ENCODE measurements at regions not wholly inside any gene's neighbourhood (a gene's known extent, or its start where the extent isn't known, plus 50 kb on each side); places are given as distances from the start of the nearest gene placed in this dataset.

DNA sequence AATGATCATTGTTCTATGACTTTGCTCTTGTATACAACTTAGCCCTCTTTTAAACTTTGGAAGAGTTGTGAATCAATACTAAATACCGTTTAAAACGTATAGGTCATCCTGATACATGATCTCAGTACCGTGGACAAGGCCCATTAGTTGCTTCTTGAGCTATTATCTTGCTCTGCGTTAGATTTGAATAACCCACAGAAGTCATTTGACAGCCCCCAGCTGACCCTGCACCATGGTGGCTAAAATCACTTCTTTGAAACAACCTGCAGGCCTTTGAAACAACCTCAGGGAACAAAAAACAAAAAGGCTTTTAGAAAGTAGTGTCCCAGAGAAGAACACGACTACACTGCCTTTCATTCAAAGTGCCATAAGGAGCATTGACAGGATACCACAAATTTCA lies 473.0 kb upstream of the ADGRL2 start:
- no peak overlapping the region for H3K27ac ChIP-seq (ENCODE audit: low read length)
- no peak overlapping the region for H2AFZ ChIP-seq (ENCODE audit: low read depth, low read length)
- H3K9ac ChIP-seq (ENCODE audit: low read length): no peak overlapping the region
- no peaks in the 10 kb centered on the region for H3F3A ChIP-seq (ENCODE audit: insufficient read depth, low read length, poor library complexity, severe bottlenecking)
- H3K9me3 ChIP-seq (ENCODE audit: low read length): no peaks in the 10 kb centered on the region
- no peak overlapping the region for H3K4me3 ChIP-seq (ENCODE audit: low read length)
- no peaks in the 10 kb centered on the region for H3K36me3 ChIP-seq (ENCODE audit: insufficient read depth, low read length)
- H3K9me2 ChIP-seq (ENCODE audit: insufficient read depth, low read length): no peaks in the 10 kb centered on the region
- TF ChIP-seq POLR2AphosphoS5 (IDR thresholded peaks at IDR 0.05) (no peak), SMC3 (conservative IDR thresholded peaks at IDR 0.05; ENCODE audit: poor library complexity) (no peak), TAF1 (IDR thresholded peaks at IDR 0.05; ENCODE audit: low read depth) (no peak), EP300 (conservative IDR thresholded peaks at IDR 0.05; ENCODE audit: poor library complexity, severe bottlenecking) (no peak), RAD21 (conservative IDR thresholded peaks at IDR 0.05) (no peak), EZH2 (IDR thresholded peaks at IDR 0.05; ENCODE audit: borderline replicate concordance, insufficient read depth, low read length, poor library complexity, severe bottlenecking) (no peak), MXI1 (conservative IDR thresholded peaks at IDR 0.05; ENCODE audit: poor library complexity, severe bottlenecking) (no peak)
- TF ChIP-seq, protein P1, sequence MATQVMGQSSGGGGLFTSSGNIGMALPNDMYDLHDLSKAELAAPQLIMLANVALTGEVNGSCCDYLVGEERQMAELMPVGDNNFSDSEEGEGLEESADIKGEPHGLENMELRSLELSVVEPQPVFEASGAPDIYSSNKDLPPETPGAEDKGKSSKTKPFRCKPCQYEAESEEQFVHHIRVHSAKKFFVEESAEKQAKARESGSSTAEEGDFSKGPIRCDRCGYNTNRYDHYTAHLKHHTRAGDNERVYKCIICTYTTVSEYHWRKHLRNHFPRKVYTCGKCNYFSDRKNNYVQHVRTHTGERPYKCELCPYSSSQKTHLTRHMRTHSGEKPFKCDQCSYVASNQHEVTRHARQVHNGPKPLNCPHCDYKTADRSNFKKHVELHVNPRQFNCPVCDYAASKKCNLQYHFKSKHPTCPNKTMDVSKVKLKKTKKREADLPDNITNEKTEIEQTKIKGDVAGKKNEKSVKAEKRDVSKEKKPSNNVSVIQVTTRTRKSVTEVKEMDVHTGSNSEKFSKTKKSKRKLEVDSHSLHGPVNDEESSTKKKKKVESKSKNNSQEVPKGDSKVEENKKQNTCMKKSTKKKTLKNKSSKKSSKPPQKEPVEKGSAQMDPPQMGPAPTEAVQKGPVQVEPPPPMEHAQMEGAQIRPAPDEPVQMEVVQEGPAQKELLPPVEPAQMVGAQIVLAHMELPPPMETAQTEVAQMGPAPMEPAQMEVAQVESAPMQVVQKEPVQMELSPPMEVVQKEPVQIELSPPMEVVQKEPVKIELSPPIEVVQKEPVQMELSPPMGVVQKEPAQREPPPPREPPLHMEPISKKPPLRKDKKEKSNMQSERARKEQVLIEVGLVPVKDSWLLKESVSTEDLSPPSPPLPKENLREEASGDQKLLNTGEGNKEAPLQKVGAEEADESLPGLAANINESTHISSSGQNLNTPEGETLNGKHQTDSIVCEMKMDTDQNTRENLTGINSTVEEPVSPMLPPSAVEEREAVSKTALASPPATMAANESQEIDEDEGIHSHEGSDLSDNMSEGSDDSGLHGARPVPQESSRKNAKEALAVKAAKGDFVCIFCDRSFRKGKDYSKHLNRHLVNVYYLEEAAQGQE (IDR thresholded peaks at IDR 0.05; ENCODE audit: borderline replicate concordance): no peak
- TF ChIP-seq, protein P2, sequence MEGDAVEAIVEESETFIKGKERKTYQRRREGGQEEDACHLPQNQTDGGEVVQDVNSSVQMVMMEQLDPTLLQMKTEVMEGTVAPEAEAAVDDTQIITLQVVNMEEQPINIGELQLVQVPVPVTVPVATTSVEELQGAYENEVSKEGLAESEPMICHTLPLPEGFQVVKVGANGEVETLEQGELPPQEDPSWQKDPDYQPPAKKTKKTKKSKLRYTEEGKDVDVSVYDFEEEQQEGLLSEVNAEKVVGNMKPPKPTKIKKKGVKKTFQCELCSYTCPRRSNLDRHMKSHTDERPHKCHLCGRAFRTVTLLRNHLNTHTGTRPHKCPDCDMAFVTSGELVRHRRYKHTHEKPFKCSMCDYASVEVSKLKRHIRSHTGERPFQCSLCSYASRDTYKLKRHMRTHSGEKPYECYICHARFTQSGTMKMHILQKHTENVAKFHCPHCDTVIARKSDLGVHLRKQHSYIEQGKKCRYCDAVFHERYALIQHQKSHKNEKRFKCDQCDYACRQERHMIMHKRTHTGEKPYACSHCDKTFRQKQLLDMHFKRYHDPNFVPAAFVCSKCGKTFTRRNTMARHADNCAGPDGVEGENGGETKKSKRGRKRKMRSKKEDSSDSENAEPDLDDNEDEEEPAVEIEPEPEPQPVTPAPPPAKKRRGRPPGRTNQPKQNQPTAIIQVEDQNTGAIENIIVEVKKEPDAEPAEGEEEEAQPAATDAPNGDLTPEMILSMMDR (IDR thresholded peaks at IDR 0.05; ENCODE audit: poor library complexity, severe bottlenecking): no peak
- H3K27me3 ChIP-seq (ENCODE audit: insufficient read depth, low read depth, low read length): no peaks in the 10 kb centered on the region
- H4K20me1 ChIP-seq (ENCODE audit: insufficient read depth): no peaks in the 10 kb centered on the region
- H3K4me2 ChIP-seq (ENCODE audit: low read length): no peak overlapping the region
- H3K79me2 ChIP-seq (replicated peaks; ENCODE audit: insufficient read depth, low read length): no peaks in the 10 kb centered on the region

DNA sequence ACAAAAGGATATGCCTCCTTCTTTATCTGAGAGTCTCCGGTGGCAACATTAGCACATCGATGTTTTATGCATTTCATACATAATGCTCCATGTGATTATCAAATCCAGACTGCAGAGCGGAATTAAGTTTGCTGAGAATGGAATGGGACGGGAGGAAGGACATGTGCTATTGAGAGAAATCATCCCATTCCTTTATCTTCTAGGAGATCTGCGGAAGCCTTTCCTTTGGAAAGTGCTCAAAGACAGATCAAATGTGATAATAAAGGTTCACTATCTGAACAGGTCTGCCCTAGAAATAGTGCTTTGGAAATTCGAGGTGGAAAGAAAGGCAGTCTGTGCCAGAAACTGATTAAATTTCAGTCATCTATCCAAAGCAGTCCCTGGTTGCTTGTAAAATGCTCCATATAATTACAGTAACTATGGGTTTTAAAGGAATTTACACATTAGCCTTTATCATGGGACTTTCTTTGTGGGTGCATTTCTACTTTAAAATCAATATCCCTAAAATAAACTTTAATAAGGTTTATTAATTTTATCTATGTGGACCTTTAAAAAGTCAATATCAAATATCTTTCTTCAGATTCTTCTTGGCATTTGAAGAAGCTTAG lies 473.5 kb upstream of the ADGRL2 start:
- no peaks in the 10 kb centered on the region for H3F3A ChIP-seq (ENCODE audit: insufficient read depth, low read length, poor library complexity, severe bottlenecking)
- no peaks in the 10 kb centered on the region for H3K27me3 ChIP-seq (ENCODE audit: insufficient read depth, low read depth, low read length)
- no peak overlapping the region for H2AFZ ChIP-seq (ENCODE audit: low read depth, low read length)
- no peak overlapping the region for H3K4me2 ChIP-seq (ENCODE audit: low read length)
- H3K79me2 ChIP-seq (replicated peaks; ENCODE audit: insufficient read depth, low read length): no peaks in the 10 kb centered on the region
- no peaks in the 10 kb centered on the region for H4K20me1 ChIP-seq (ENCODE audit: insufficient read depth)
- H3K27ac ChIP-seq (ENCODE audit: low read length): no peak overlapping the region
- no peak overlapping the region for H3K9ac ChIP-seq (ENCODE audit: low read length)
- H3K4me3 ChIP-seq (ENCODE audit: low read length): no peak overlapping the region
- TF ChIP-seq POLR2AphosphoS5 (IDR thresholded peaks at IDR 0.05) (no peak), SMC3 (conservative IDR thresholded peaks at IDR 0.05; ENCODE audit: poor library complexity) (no peak), RAD21 (conservative IDR thresholded peaks at IDR 0.05) (no peak), EP300 (conservative IDR thresholded peaks at IDR 0.05; ENCODE audit: poor library complexity, severe bottlenecking) (no peak), MXI1 (conservative IDR thresholded peaks at IDR 0.05; ENCODE audit: poor library complexity, severe bottlenecking) (no peak), TAF1 (IDR thresholded peaks at IDR 0.05; ENCODE audit: low read depth) (no peak), EZH2 (IDR thresholded peaks at IDR 0.05; ENCODE audit: borderline replicate concordance, insufficient read depth, low read length, poor library complexity, severe bottlenecking) (no peak)
- TF ChIP-seq, protein P1 (IDR thresholded peaks at IDR 0.05; ENCODE audit: borderline replicate concordance): no peak
- TF ChIP-seq, protein P2 (IDR thresholded peaks at IDR 0.05; ENCODE audit: poor library complexity, severe bottlenecking): no peak
- no peaks in the 10 kb centered on the region for H3K36me3 ChIP-seq (ENCODE audit: insufficient read depth, low read length)
- H3K9me2 ChIP-seq (ENCODE audit: insufficient read depth, low read length): no peaks in the 10 kb centered on the region
- H3K9me3 ChIP-seq (ENCODE audit: low read length): no peaks in the 10 kb centered on the region

Measured in neural cell (in vitro differentiated cells).